ENCODE measurements at regions not wholly inside any gene's neighbourhood (a gene's known extent, or its start where the extent isn't known, plus 50 kb on each side); places are given as distances from the start of the nearest gene placed in this dataset.

GRCh38 chr5:82403724-82404123 is 125.6 kb upstream of the RPS23 start:
- TF ChIP-seq CTCF (IDR thresholded peaks at IDR 0.05) (no peak), POLR2AphosphoS5 (IDR thresholded peaks at IDR 0.05; ENCODE audit: low read depth, low read length) (no peak)
